ENCODE measurements at regions not wholly inside any gene's neighbourhood (a gene's known extent, or its start where the extent isn't known, plus 50 kb on each side); places are given as distances from the start of the nearest gene placed in this dataset.

GRCh38 chr1:81128079-81128478 is 672.7 kb upstream of the ADGRL2 start:
- H3K4me1 Mint-ChIP-seq (ENCODE audit: low read depth) = peaks cover 9% of the 10 kb centered on the region
- no peaks in the 10 kb centered on the region for H3K36me3 Mint-ChIP-seq (ENCODE audit: insufficient read depth)
- H3K27me3 Mint-ChIP-seq = no peaks in the 10 kb centered on the region
- DNase-seq (ENCODE audit: low spot score, unreplicated experiment) = no peak
- TF ChIP-seq, protein P1, sequence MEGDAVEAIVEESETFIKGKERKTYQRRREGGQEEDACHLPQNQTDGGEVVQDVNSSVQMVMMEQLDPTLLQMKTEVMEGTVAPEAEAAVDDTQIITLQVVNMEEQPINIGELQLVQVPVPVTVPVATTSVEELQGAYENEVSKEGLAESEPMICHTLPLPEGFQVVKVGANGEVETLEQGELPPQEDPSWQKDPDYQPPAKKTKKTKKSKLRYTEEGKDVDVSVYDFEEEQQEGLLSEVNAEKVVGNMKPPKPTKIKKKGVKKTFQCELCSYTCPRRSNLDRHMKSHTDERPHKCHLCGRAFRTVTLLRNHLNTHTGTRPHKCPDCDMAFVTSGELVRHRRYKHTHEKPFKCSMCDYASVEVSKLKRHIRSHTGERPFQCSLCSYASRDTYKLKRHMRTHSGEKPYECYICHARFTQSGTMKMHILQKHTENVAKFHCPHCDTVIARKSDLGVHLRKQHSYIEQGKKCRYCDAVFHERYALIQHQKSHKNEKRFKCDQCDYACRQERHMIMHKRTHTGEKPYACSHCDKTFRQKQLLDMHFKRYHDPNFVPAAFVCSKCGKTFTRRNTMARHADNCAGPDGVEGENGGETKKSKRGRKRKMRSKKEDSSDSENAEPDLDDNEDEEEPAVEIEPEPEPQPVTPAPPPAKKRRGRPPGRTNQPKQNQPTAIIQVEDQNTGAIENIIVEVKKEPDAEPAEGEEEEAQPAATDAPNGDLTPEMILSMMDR (IDR thresholded peaks at IDR 0.05; ENCODE audit: unreplicated experiment) = no peak
- no peak overlapping the region for H3K4me3 Mint-ChIP-seq (ENCODE audit: low read depth)
- H3K9me3 Mint-ChIP-seq (ENCODE audit: low read depth) = no peaks in the 10 kb centered on the region
- H3K27ac Mint-ChIP-seq = no peak overlapping the region

GRCh38 chr1:81126989-81127581 is 673.6 kb upstream of the ADGRL2 start:
- Mint-ChIP-seq H3K36me3 (ENCODE audit: insufficient read depth) (no peaks in the 10 kb centered on the region), H3K27ac (no peak overlapping the region), H3K4me1 (ENCODE audit: low read depth) (peaks cover 9% of the 10 kb centered on the region), H3K27me3 (no peaks in the 10 kb centered on the region), H3K4me3 (ENCODE audit: low read depth) (no peak overlapping the region), H3K9me3 (ENCODE audit: low read depth) (no peaks in the 10 kb centered on the region)
- DNase-seq (ENCODE audit: low spot score, unreplicated experiment) = no peak
- TF ChIP-seq, protein P1 (IDR thresholded peaks at IDR 0.05; ENCODE audit: unreplicated experiment) = no peak

DNA sequence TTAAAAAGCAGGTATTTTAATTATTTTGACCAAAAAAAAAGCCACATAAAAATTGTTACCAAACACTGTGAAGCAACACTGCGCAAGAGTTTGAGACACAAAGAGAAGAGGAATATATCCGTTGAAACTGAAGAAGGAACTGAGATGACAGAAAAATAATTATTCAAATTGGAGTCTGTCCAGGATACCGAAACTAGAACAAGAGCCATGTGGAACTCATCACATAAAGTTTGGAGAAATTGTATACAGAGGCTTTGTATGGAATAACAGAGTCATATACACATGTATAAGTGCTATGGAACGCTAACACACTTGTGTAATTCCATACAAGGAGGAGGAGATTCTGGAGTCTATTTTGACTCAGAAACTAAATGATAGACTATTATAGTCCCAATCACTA is 675.1 kb upstream of the ADGRL2 start:
- H3K4me1 Mint-ChIP-seq (ENCODE audit: low read depth) = peaks cover 9% of the 10 kb centered on the region
- no peak for DNase-seq (ENCODE audit: low spot score, unreplicated experiment)
- no peaks in the 10 kb centered on the region for H3K36me3 Mint-ChIP-seq (ENCODE audit: insufficient read depth)
- no peak overlapping the region for H3K27ac Mint-ChIP-seq
- H3K9me3 Mint-ChIP-seq (ENCODE audit: low read depth) = no peaks in the 10 kb centered on the region
- no peak overlapping the region for H3K4me3 Mint-ChIP-seq (ENCODE audit: low read depth)
- no peaks in the 10 kb centered on the region for H3K27me3 Mint-ChIP-seq
- TF ChIP-seq, protein P1 (IDR thresholded peaks at IDR 0.05; ENCODE audit: unreplicated experiment) = no peak

DNA sequence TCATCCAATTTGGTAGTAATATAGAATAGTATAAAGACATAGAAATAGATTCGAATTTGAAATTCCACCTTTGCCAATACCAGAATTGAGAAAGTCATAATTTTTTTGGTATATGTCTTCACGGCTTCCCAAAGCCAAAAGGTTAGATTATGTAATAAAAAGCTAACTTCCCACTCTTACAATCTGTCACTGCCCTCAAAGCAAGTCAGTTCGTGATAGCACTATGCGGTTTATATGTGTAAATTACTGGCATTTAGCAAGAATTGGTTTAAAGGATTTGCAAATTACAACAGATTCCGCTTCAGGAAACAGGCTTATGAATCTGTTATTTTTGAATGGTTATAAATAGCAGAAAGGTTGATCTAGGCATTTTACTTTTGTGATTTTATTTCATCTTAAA is 679.4 kb upstream of the ADGRL2 start:
- no peak for DNase-seq (ENCODE audit: low spot score, unreplicated experiment)
- no peaks in the 10 kb centered on the region for H3K9me3 Mint-ChIP-seq (ENCODE audit: low read depth)
- H3K27ac Mint-ChIP-seq = no peak overlapping the region
- H3K4me1 Mint-ChIP-seq (ENCODE audit: low read depth) = peaks cover 7% of the 10 kb centered on the region
- TF ChIP-seq, protein P1 (IDR thresholded peaks at IDR 0.05; ENCODE audit: unreplicated experiment) = no peak
- no peak overlapping the region for H3K4me3 Mint-ChIP-seq (ENCODE audit: low read depth)
- H3K27me3 Mint-ChIP-seq = no peaks in the 10 kb centered on the region
- H3K36me3 Mint-ChIP-seq (ENCODE audit: insufficient read depth) = no peaks in the 10 kb centered on the region

- no peaks in the 10 kb centered on the region for H3K36me3 Mint-ChIP-seq (ENCODE audit: insufficient read depth)
- H3K4me3 Mint-ChIP-seq (ENCODE audit: low read depth) = no peak overlapping the region
- TF ChIP-seq, protein P1 (IDR thresholded peaks at IDR 0.05; ENCODE audit: unreplicated experiment) = no peak
- H3K27me3 Mint-ChIP-seq = no peaks in the 10 kb centered on the region
- H3K27ac Mint-ChIP-seq = no peak overlapping the region
- H3K9me3 Mint-ChIP-seq (ENCODE audit: low read depth) = no peaks in the 10 kb centered on the region
- DNase-seq (ENCODE audit: low spot score, unreplicated experiment) = no peak
- H3K4me1 Mint-ChIP-seq (ENCODE audit: low read depth) = no peaks in the 10 kb centered on the region
These were observed 681.4 kb upstream of the ADGRL2 start for GRCh38 chr1:81119319-81119718.
